Right forelimb (tissue), 1 donor: ENCODE measurements at regions not wholly inside any gene's neighbourhood (a gene's known extent, or its start where the extent isn't known, plus 50 kb on each side); places are given as distances from the start of the nearest gene placed in this dataset.
"Not testable (repeated sequence)": the region's sequence is repeated elsewhere in the genome, so short reads cannot be mapped to it uniquely, and the experiment has no call there.

Experiments used
- DNase-seq: peaks from one replicate; pipeline ENCODE4 v3.0.0-alpha.2; 2018

DNA sequence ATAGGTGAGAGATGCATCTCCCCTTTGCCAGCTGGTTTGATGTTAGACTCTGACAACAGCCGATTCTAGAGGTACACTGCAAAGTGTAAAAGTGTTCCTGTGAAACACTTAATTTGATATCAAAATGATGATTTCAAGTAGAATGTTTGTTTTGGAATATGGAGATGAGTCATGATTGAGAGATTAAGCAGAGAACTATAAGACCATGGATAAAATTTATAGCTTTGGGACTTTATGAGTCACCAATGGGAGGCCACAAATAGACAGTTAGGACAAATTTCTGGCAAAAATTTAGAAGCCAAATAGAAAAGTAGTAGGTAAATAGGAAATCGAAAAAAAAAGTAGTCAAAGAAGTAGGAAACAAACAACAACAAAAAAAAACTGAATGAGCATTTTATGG lies 672.5 kb downstream of the NSUN3 start:
- DNase-seq = no peak

DNA sequence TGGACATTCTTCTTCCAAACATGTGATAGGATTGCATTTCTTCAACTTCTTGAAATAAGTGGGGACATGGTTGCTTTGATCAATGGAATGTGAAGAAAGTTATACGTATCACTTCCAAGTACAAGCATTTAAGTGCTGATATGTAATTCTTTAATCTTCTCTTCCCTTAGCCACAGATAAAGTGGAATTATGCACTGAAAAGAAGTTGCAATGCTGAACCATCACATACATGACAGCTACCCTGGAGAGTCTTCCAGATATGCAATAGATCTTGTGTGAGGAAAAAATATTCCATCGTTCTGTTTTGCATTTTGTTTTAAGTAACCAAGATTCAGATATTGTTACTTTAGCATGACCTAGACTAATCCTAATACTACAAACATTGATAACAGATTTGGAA lies 674.3 kb downstream of the NSUN3 start:
- no peak for DNase-seq

DNA sequence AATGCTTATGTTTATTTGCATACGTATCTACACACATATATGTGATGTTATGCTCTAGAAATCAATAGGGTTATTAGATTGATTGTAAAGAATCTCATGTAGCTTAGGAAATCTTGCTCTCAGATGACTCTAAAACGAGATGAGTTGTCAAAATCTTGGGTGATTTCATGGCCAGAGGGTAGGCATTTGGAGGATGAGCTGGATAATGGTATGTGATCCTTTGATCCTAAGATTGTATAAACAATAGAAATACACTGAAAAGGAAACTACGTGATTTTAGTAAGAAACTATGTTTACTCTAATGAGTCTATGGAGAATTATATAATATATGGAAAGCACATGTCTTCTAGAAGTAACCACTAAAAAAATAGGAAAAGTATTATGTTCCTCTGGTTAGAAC lies 676.6 kb downstream of the NSUN3 start:
- no peak for DNase-seq

DNA sequence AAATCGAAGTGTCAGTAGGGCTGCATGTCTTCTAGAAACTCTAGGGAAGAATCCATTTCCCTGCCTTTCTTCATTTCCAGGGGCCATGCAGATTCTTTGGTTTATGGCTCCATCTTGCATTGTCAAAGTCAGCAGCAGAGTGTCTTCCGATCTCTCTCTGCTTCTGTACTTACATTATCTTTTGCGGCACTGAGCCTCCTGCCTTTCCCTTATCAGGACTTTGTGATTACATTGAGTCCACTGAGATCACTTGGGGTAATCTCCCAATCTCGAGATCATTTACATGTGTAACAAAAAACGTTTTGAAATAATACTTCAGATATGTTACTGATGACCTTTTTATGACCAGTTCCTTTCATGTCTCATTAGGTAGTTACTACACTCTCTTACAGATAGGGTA lies 695.9 kb downstream of the NSUN3 start:
- no peak for DNase-seq

DNA sequence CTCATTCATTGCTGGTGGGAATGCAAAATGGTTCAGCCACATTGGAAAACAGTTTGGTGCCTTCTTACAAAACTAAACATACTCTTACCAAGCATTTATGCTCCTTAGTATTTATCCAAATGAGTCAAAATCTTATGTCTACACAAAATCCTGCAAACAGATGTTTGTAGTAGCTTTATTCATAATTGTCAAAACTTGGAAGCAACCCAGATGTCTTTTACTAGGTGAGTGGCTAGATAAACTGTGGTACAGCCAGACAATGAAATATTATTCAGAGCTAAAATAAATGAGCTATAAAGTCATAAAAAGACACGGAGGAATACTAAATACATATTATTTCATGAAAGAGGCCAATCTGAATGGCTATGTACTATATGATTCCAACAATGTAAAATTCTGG lies 709.5 kb downstream of the NSUN3 start:
- no peak for DNase-seq

DNA sequence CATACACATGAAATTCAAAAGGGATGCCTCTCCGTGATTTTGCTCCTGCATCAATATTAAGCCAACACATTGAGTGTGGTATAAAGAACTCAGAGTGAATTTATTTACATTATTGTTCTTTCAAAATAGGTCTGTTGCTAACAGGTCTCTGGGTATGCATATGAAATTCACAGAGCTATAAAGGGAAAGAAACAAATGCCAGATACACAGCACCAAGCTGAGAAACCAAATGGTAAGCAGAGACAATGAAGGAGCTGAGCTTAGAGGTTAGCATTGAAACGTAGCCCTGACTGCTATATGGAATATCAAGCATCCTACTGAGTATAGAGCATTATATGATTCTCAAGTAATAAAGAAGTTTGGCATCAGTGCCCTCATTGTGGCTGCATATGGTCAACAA lies 712.9 kb downstream of the NSUN3 start:
- DNase-seq = no peak

DNA sequence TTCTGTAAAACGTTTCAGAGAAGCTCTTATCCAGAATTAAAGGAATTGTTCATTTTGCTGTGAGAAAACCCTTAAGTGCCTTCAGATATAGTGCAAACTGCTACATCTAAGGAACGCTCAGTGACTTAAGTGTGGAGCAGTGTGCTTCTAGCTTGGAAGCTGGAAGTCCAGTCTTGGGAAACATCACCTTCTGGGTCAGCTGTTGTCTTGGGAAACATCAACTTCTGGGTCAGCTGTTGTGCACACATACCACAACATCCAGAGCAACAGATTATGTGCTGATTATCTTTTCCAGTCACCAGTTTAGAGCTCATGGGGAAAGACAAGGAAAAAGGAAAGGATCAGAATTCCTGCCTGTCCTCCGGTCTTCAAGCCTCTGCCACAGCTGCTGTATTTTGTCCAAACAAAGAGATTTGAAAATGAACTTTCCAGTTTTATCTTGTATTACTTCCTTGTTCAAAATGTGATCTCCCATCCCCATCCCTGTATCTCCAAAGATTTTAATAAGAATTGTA lies 713.6 kb downstream of the NSUN3 start:
- no peak for DNase-seq

DNA sequence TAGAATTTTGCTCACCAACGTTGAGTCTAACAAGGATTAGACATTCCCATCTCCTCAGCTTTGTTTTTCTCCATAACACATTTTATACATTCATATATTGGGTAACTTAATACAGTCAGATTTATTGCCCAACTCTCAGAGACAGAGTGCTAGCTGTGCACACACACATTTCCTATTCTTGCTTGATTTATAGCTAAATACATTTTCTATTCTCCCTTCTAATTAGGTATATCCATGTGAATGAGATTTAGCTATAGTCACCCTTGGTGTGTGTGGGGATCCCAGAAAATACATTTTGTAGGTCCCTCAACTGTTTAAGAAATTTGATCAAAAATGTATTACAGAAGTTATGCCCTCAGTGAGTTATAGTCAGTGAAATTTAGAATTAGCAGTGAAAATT lies 715.4 kb downstream of the NSUN3 start:
- no peak for DNase-seq

DNA sequence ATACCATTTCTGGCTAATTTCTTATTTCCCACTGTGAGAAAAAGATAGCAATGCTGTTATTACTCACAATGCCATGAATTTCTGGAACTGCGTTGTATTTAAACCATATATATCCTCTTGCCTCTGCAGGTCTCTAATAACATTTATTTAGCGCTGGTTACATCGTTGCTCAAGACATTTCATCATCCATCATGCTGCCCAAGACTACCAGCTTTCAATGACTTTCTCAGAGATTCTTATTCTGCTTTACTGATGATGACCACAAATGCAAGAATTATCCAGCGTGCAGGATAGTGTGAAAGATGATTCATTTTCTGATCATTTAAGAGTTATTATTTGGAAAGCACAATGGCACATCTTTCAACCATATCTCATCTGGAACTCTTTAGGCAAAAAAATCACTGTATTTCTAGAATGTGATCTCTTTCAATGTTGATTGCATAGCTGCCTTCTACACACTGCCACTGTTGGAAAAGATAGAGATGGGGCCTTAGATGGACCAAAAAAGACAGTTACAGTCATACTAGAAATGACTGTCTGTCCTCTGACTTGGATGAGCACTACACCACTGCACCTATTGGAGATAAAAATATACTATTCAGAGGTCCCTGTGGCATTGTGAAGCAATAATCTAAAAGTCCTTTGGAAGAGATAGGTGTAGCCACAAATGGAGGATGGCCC lies 716.1 kb downstream of the NSUN3 start:
- no peak for DNase-seq

DNA sequence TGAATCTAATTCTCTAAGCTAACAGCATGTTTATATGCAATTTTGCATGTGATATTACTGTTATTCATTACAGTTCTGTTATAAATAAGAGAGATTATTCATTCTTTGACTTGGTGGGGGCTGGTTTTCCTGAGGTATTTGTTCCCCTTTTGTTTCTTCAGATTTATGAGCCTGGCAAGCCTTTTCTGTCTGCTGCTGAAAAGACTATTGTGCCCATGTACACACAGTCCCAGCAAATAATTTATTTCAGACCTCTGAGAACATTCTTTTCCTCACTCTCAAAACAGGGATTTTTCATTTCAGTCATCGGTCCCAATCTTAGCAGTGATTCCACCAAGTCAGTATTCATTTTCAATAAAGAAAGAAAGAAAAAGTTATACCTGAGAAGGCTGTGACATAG lies 716.8 kb downstream of the NSUN3 start:
- no peak for DNase-seq

DNA sequence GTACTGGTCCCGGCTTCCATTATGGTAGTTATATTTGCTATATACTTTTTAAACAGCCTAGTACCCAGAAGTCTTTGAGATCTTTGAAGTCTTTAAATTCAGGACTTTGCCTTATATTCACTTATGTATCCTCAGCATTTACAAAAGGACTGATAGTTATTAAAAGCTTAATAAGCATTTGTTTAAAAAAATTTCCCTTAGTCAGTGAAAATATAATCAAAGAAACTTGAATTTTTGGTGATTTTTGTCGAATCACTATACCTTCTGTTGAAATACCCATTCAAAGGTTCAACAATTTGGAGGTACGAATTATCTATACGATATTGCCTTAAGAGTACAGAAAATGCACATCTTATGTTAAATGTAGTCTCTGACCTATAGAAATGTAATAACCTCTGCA lies 721.4 kb downstream of the NSUN3 start:
- no peak for DNase-seq

DNA sequence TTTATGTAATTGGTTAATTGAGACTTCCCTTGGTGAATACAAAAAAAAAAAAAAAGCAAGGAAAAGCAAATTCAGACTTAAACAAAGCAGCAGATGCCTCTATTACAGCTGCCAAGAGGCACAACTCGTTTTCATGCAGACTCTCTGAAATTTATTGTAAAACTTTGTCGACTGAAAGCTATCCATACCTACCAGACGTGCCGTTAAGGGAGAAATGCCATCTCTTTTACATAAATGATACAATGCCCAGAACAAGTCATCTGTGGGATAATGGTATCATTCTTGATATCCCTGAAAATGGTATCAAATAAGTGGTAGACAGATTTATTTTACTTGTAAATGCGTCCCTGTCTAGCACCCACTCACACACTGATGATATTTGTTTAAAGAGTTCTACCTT lies 724.2 kb downstream of the NSUN3 start:
- DNase-seq = no peak

DNA sequence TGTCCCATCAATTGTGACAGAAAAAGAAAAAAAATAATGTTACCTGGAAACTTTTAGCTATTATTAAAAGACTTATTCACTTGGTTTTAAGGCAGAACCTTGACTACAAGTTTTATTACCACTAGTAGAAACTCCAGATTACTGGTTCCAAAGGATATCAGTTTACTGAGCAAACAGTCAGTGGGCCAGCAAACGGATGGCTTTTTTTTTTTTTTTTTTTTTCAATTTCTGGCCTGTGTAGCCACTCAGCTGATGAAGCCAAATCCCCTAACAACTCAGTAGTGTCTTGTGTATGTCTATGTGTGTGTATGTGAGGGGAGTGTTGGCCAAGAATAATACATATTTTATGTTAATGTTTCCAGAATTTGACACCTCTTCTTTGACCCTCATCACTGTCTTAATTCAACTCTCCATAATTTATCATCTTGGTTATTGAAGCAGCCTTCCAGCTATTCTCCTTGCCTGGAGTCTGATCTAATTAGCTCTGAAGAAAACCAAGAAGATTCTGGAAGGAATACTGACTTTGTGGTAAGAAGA lies 724.9 kb downstream of the NSUN3 start:
- DNase-seq = no peak

DNA sequence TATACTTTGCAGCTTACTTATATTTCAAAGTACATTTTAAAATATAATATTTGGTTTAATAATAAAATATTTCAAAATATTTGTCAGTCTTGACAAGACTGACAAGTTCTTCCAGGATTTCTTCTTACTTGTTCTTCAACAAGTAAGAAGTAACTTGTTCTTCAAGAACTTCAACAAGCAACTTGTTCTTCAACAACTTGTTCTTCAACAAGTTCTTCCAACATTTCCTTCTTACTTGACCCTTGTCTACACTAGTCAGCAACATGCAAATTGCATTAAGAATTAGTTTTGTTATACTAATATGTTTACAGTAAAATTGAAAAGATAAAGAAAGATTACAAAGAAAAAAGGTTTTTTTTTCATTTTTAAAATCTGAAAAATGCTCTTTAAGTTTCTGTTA lies 731.7 kb downstream of the NSUN3 start:
- DNase-seq = no peak

DNA sequence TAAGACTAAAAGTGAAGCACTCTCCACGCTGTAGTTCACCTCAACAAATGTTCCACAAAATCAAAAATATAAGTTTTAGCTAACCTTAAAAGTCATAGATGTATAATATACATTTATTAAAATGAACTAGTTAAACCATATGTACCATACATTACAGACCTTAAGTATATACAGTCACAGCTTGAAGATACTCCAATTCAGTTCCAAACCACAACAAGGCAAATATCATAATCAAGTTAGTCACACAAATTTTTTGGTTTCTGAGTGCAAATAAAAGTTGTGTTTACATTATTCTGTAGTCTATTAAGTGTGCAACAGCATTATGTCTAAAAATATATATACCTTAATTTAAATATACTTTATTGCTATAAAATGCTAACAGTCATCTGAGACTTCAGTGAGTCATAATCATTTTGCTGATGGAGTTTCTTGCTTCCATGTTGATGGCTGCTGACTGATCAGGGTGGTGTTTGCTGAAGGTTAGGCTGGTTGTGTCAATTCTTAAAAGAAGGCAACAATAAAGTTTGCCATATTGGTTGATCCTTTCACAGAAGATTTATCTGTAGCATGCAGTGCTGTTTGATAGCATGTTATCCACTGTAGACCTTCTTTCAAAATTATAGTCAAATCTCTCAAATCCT lies 736.7 kb downstream of the NSUN3 start:
- no peak for DNase-seq

DNA sequence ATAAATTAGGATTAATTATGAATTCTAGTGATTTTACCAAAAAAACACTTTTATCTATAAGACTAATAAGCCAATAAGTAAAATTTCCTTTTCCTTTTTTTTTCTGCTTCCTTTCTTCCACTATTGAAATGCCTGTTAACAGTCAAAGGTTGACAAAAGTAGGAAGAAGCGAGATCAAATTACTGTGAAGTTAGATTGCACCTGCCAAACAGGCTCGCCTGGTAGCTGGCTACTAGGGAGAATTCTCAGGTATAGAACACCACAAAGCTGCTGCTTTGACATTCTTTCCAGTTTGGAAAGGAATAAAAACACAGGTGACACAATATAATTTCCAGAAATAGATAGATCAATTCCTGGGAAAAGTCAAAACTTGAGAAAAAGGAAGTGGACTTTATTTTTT lies 749.0 kb downstream of the NSUN3 start:
- no peak for DNase-seq

DNA sequence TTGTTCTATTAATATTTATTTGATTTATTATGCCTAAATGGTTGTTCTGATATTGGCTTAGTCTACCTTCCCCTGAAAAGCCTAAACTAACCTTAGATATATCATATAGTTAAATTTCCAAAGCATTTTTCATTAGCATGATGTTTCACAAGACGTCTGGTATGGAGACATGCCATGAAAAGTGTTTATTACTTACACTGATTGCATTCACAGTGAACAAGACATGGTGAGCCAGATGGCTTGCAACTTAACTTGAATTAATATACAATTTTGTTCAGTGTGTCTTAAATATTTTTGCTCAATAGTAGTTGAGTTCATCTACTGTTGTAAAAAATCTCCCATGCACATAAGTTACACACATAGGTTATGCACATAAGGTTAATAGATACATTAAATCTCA lies 758.4 kb downstream of the NSUN3 start:
- no peak for DNase-seq

DNA sequence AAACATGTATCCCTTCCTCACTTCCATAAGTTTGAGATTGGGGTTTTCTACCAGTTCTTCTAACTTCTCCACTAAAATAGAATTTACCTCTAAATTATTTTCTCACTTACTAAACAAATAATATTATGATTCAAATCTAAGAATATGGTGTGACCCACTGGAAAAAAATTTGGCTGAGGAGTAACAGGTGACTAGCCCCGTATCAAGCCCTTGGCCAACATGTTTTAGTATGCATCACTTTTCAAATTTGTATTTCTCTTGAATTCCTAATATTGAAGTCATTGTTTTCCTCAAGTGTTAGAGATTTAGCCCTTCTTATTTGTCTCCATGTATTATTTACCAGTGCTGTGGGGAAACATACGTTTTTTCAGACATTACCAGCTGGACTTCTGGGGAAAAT lies 759.4 kb downstream of the NSUN3 start:
- DNase-seq = no peak

DNA sequence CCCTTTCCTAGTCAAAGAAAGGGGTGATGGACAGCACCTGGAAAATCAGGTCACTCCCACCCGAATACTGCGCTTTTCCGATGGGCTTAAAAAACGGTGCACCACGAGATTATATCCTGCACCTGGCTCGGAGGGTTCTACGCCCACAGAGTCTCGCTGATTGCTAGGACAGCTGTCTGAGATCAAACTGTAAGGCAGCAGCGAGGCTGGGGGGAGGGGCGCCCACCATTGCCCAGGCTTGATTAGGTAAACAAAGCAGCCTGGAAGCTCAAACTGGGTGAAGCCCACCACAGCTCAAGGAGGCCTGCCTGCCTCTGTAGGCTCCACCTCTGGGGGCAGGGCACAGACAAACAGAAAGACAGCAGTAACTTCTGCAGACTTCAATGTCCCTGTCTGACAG lies 783.4 kb downstream of the NSUN3 start:
- DNase-seq = not testable (repeated sequence)

DNA sequence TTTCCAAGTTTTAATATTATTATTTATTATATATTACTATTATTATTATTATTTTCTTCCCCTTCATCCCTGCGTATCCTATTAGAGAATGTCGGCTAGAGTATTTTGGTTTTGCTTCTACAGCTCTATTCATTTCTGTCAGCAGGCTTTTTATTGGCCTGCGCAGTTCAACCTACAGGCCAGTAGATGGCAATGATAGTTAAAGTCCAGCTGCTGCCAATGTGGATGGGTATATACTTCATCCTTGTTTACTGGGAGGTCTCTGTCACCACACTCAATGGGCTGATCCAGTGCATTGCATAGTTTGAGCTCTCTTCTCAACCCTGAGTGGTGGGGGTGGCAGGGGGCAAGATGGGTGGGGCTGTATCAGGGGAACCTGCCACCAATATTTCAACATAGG lies 799.8 kb downstream of the NSUN3 start:
- no peak for DNase-seq

DNA sequence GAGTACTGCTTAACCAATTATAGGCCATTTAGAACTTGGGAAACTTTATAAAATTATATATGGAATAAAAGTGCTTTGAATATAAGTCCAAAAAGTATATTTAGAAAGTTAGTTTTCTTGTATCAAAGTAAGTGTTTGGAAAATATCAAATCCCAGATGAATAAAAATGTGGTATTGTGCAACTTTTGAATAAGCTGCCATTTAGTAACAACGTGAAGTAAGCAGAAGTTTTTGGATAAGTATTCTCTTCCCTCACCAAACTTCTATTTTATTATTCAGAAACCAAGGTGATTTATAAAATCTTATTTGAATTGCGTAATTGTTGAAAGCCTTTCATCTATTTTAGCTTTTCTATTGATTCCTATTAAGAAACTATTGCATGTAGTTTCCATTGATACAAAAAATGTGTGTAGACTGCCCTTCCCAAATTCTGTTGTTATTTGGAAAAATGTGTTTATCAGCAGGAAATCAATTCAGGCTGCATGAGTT lies 806.2 kb downstream of the NSUN3 start:
- no peak for DNase-seq

DNA sequence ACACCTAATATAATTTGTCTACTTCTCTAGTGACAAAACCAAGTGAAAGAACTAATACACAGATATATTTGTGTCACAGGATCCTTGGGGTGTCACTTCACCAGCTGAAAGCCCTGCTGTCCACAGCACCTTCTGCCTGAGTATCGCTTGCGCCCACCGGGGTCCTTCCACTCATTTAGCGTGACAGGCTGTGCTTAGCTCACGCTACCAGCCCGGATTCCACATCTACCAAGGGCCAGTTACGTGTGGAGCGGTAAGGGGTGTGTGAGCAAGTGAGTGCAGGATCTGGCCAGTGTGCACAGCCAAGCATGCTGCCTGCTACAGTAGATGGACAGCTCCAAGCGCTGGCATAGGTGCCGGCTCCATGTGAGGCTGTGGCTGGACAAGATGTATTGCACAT lies 810.9 kb downstream of the NSUN3 start:
- no peak for DNase-seq

DNA sequence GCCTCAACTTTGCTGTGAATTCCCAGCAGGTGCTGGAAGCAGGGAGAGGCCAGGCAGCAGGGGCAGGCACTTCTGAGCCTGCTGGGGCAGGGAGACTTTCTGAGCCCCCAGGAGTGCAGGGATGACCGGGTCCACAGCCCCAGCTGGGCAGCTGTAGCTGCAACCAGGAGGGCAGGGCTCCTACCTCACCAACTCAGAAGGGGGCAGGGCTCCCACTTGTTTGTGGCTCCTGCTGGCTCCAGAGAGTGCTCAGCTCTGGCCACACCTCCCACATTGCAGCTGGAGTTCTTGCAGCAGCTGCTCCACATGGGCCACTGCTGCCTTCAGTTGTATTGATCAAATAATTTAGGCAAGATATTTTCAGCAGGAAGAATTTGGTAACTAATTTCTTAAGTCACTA lies 812.3 kb downstream of the NSUN3 start:
- DNase-seq = no peak

DNA sequence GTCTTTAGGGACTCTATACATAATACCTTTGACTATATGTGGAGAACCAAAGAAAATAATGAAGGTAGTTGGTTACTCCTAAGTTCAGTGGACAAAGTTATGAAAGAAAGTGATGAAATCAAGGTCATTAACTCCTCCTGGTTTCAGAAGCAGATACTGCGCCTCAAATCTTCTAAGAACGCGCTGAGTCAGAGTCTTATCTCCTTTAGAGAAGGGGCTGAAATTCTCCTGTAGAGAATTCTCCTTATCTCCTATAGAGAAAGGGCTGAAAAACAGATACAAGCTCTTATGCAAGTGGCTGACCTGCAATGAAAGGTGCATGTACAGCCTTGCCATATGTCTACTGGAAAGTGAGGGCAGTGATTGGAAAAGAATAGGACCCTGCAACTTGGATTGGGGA lies 824.2 kb downstream of the NSUN3 start:
- no peak for DNase-seq

DNA sequence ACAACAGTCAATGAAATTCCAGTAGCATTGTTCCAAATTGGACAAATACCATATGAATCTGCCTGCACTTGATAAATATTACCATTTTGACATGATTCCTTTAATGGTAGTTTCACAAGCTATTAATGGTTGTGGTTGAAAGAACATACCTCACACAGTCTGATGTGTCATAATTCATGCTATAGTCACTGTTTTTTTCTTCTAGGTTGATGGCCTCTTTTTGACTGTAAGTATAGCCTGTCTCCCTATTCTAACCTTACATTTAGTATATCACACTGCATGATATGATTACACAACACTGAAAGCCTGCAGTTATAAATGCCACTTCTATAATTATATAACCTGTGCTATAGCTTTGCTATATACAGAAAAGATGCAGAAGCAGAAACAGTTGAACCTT lies 834.1 kb downstream of the NSUN3 start:
- no peak for DNase-seq
